Stimulated activated CD4-positive, alpha-beta T cell treated with anti-CD3 and anti-CD28 coated beads, Interleukin-1b, Interleukin-23, amount 100 ng/mL, for 24 hours (primary cell): ENCODE measurements at regions not wholly inside any gene's neighbourhood (a gene's known extent, or its start where the extent isn't known, plus 50 kb on each side); places are given as distances from the start of the nearest gene placed in this dataset.
"Not testable (repeated sequence)": the region's sequence is repeated elsewhere in the genome, so short reads cannot be mapped to it uniquely, and the experiment has no call there.

ENCODE experiments used
- DNase-seq, 4 experiments: peaks; one replicate each; pipeline ENCODE4 v3.0.0-alpha.2; 2020; ENCODE audit warnings: low read depth in 4 of 4, low spot score in 1 of 4

DNA sequence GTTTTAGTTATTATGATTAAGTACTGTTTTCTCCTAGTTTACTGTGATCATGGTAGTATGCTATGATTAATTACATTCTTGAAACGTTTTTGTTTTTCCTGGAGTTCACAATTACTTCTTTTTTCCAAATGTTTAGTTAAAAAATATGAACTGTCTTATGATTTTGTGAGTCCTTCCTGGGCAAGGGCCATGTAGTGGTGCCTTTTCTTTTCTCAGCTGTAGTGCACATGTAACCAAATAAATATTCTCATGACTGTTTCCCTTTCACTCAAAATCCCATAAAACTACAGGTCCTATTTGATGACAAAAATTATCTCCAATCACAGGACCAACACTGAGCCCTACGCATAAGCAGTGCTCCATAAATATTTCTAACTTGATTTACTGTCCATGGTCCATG lies 118.9 kb upstream of the EGR2 start:
- DNase-seq: no peak

DNA sequence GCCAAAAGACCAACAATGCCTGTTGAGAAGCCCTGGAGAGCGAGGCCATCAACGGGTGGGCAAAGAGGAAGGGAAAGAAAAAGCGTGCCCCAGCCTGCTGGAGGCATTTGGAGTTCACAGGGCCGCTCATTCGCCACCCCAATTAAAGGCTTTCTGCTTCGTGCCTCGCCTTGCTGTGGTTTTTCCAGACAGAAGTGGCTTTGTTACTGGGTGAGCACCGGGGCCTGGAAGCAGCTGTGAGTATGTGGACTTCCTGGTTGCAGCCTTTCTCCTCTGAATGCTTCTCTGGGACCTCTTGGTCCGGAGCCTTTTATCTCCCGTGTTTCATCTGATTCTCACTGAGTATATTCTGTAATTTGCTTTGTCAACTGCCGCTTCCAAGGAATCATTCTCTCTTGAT lies 118.1 kb upstream of the EGR2 start:
- no peak for DNase-seq

DNA sequence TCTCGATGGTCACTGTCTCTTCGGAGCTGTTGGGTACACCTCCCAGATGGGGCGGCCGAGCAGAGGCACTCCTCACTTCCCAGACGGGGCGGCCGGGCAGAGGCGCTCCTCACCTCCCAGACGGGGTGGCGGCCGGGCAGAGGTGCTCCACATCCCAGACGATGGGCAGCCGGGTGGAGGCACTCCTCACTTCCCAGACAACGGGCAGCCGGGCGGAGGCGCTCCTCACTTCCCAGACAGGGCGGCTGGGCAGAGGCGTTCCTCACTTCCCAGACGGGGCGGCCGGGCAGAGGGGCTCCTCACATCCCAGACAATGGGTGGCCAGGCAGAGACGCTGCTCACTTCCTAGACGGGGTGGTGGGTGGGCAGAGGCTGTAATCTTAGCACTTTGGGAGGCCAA lies 112.6 kb upstream of the EGR2 start:
- DNase-seq: not testable (repeated sequence)

DNA sequence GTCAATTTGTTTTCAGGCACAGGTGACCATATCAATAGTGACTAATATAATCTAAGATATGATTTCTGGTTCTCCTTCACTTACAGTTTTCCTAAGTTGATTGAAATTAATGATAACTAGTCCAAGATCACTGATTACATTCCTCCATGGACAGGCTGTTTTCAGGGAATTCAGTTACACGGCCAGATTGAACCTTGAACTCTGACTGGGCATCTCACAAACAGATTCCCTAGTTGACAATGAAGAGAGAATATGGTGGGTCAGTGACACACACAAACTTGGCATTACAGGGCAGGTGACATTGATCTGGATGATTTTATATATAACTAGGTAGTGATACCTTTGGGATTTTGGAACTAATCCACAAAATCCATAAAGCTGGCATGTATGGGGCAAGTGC lies 110.2 kb upstream of the EGR2 start:
- no peak for DNase-seq

DNA sequence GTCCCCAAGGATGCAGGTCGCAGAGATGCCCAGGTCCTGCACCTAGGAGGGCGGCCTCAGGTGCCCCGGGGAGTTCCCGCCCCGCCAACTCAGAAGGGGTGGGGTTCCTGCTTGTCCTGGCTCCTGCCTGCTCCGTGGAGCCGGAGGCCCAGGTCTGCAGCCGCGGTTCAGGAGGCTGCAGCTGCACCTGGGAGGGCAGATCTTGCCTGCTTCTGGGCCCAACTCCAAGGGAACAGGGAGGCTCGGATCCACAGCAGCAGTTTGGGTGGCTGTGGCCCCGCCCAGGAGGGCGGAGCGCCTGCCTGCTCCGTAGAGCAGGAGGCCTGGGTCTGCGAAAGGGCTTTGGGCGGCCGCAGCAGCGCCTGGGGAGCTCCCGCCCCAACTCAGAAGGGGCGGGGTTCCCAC lies 108.2 kb upstream of the EGR2 start:
- DNase-seq: no peak

DNA sequence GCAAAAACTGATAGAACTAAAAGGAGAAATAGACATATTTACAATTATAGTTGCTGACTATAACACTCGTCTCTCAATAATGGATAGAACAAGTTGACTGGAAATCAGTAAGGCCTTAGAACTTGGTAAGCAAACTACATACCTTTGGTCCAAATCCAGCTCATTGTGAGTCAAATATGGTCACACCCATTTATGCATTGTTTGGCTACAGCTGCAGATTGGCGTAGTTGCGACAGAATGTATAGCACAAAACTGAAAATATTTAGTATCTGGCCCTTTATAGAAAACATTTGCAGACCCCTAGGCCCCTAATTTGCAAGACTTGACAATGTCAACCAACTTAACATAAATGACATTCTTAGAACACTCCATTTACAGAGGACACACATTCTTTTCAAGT lies 103.6 kb upstream of the EGR2 start:
- DNase-seq: no peak

DNA sequence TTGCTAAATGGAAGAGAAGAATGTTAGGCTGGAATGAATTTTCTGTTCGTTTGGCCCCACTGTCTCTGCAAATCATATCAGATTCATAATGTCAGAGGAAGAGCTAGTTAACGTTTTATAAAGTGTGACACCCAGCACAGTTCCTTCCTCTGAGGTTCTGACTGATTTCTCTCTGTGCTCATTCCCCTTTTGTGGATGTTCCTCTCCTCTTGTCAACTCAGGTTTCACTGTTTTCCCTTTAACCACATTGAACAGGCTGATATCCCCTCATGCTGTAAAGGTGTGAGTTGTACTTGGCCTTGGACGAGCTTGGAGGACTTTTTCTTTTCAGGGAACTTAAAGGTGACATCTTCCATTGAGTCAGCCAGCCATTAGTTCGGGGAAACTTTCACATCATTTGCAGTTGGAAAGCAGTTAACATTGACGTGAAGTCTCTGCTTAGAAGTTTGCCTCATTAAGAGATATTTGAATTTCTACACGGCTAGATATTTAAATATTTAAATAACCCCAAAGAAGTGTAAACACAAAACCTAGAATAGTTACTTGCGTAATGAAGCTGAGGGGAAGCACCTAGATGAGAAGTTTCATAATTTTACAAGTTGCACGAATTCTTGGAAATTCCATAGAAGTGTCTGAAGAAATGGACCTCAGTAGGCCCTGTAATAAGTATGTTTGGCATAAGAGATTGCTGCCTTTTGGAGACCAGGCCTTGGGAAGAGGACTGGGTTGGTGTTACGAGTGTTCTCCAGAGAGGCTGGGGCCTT lies 101.5 kb upstream of the EGR2 start:
- no peak for DNase-seq

DNA sequence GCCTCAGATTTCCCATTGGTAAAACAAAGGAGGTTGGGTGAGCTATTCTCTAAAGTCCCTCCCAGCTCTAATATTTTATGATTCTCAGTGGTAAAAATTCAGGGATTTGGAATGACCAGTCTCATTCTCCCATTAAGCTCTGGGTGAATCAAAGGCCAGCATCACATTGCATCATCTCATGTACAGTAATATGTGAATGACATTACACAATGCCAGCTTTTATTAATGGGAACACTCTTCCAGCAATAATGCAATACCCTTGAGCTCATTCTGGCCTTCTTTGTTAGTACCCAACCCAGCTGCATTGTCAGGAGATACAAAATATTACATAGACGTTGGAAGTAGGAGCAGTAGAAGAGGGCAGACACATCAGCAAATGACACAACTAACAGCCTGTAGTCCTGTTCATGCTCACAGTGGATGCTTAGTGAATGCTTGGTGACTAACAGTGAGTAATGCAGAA lies 100.0 kb upstream of the EGR2 start:
- DNase-seq: no peak

DNA sequence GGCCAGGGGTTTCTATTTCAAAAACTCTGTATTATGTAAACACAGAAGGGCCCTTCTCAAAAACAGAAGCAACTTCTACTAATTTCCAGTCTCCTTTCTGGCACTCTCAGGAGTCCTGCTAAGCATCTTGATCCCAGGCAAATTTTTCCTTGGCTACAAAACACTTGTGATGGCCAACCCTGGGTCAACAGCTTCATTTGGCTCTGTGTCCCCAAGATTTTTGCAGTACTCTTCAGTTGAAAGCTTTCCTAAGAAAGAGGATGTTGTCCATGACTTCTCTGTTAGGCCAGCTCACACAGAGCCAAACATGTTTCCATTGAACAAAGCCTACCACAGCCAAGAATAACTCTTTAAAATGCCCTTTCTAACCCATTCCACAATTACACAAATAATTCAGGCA lies 99.0 kb upstream of the EGR2 start:
- DNase-seq: no peak

DNA sequence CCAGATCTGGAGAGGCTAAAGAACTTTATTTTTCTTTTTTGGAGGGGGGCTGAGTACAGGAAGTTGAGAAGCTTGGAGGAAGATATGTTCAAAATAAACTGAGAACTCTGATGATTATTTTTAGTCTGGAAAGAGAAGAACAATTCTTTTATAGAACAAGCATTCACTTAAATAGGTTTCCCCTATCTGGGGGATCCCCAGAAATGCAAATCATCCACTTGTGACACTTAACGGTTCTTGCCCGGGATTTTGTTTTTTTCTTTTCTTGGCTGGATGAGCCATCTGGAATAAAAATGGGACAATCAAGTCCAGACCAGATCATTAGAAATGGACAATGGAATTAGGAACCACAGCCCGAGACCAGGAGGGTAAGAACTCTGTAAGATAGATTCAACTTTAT lies 95.9 kb upstream of the EGR2 start:
- DNase-seq: no peak

DNA sequence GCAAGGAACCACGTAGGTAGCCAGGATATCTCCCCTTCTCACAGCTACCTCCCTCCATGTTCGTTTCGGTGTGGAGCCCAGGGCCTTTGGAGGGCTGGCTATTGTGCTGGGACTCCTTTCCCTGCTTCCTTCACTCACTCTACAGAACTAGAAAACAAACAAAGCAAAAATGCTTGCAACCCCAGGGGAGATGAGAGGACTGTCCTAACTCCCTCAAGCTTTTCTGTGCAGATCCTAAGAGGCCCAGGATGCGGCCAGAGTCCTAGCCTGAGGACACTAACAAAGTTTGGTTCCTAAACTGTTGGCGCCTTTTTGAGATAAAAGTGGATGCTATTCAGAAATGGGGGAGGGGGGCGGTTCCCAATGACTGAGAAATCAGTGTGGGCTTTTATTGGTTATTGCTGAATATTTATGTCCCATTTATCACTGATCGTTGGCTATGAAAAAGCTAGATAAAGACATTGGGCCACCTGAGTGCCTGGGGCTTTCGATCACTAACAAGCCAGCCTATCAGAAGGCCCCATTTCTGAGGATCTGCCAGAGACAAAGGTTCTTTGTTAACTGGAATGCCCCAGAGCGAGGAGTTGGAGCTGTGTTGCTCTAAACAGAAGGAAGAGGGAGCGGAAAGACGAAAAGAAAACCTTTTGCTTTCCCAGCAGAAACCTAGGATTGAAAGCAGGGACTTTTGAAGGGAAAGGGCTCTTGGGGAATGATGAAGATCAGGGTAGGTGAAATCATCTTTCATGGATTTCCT lies 95.2 kb upstream of the EGR2 start:
- no peak for DNase-seq

DNA sequence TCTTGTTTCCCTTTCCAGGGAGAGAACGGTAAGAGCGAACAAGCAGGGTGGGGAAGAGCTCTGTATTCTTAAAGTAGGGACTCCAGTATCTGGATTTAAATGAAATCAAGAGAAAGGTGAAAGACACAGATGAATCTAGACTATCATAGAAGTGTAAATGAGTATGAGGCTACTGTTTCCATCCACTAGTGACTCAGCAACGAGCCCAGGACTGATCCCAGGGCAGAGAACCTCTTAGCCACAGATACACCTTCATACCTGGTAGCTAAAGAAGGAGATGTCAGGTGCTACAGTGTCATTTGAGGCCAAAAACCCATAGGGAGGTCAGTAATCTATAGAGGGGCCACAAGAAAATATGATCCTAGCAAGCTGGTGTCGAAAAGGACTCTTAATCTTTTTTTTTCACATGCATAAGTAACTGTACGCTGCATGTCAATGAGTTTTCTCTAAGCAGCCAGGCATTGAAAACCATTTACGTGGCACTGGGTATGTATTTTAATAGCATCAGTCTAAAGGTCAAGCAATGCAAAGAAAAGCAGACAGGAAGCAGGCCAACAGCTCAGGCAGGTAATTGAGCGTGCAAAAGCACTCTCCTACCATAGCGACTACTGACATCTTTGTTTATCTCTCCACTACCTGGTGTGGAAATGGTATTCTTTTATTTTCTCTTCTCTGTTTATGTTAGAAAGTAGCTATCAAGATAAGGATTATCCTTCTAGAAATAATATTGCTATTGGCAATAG lies 91.5 kb upstream of the EGR2 start:
- no peak for DNase-seq

DNA sequence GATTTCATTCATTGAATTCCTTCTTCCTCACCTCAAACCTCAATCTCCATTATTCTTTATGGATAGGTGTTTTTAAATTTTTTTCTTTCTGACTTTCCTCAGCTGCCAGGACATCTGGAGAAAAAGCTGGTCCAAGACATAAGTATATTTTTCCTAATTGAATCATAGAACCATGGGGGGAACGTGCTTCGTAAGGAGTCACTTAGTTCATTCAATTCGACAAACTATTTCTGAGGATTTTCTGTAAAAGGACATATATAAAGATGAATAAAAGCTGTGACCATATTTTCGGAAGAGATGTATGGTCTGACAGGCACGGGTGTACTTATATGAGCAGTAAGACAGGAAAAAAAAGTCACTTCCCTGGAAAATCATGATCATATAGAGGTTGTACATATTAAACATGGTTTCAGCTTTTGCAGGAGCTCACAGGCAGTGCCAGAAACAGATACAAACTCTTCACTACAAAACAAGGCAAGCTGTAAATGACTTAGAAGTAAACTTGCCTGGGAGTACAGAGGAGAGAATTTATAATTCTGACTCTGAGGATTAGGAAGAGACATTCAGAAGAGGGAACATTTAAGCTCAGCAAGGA lies 88.2 kb upstream of the EGR2 start:
- DNase-seq: no peak

DNA sequence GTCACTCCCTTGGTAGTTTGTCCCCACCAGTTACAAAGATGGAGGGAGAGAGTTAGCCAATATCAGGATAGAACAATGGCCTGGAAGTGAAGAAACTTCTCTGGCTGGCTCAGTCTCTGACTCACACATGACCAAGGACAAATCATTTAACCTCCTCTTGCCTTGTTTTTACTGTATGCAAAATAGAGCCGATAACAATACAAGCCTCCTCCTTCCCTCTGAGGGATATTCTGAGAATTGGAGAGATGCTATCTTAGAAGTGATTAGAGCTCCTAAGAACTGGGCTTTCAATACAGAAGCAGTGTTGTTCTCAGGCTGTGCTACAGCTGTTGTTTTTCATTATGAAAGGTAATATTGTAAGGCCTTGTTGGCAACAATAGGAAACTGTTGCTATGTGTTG lies 87.7 kb upstream of the EGR2 start:
- DNase-seq: no peak

DNA sequence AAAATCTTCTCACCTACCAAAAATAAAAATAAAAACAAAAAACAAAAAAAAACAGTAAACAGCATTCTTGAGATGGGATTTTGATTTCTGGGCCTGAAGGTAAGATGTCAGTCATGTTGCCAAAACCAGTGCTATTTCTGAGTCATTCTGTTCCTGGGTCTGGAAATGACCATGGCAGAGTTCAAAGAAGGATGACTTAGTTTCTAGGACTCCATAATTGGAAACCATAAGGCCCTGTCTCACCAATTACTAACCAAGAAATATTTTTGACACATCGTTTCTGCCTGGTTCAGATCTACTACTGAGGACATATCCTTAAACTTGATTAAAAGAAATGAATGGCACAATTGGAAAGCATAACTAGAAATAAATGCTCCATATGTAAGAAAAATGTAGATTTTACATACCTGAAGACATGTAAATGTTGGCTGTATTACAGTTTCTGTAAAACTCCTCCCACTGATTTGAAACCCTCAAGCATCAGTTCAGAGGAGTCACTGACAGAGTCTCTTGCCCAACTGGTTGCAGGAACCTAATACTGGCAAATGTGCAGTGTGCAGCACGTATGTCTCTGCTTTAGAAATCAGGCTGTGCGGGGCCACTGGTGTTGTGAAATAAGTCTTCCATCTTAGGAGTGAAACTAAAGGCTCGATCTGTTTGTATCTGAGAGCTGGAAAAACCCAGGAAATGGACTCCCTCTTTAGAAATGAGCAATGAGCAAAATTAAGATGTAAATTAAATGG lies 84.8 kb upstream of the EGR2 start:
- DNase-seq: no peak

DNA sequence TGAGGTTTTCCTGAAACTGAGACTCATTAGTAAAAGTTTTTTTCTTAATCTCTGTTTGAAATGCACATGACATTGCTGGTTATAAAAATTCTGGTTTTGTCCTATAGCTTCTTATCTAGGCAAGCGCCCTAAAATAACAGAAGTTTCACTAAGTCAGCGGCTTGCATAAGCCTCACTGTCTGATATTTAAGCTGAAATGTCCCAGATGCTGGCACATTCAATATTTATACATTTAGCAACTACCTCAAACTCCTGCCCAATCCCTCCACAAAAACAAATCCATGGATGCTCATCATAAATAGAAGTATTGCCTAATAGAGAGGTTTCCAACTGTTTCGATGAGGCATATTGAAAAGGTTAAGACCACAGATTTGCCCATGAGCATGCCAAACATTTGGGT lies 83.1 kb upstream of the EGR2 start:
- DNase-seq: no peak

DNA sequence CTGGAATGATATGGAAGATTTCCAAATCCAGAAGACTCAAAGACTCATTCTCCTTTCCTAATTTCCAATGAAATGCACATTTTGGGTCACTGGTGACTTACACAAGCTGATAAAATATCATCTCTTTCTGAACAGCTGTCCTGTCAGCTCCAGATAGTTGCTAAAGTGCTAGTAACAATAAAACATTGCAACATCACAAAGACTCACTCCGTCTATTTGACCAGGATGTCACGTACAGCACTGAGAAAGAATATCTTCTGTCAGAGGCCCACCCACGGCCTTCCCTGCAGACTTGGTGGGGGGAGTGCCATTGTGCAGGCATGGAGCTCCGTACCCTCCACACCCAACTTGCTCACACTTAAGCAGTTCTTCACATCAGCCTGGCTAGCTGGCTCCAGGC lies 78.9 kb upstream of the EGR2 start:
- no peak for DNase-seq

DNA sequence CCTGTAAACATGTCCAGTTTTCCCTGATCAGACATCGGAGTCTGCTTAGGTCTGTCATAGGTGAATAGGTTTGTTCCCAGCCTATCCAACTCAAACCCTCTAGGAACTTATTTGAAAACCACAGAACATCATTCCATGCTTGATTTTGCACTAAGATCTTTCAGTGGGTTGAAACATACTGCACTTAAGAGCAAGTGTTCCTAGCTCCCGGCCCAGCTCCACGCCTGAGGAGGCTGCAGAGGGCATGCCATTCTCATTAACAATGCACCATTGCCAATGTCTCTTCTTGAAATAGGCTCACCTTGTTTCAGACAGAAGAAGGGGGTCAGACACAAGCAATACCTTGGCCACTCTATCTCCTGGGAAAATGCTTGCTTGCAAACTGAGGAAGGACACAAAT lies 78.0 kb upstream of the EGR2 start:
- no peak for DNase-seq

DNA sequence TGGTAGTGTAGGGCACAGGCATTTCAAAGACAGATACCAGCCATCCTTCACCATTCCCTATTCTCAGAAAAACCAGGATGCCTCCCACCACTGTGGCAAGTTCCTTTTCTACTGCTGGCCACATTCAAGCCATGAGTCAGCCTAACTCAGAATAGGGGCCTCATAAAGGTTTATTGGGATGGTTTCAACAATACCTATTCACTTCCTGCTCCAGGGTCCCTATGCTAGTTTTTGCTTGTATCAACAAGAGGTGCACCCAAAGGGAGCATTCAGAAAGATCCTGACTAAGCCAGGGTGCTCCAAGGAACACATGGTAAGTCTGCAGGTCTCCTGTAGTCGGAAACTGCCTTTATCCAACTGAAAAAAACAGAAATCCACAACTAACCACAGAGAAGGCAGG lies 76.9 kb upstream of the EGR2 start:
- no peak for DNase-seq

DNA sequence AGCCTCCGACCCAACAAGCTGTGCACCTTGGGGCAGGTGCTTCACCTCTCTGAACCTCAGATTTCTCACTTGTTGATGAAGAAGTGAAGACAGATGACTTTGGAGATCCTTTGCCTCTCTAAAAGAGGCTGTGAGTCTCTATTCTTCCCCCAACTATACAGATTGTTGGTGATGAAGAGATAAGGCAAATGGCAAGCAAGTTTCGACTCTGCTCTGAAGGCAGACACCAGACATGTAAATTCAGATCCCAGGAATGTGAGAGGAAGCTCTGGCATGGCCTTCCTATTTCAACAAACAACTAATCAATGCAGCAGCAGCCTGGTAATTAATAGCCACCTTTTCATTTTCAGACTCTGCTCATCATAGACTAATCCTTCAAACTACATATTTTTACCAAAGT lies 74.2 kb upstream of the EGR2 start:
- DNase-seq: no peak

DNA sequence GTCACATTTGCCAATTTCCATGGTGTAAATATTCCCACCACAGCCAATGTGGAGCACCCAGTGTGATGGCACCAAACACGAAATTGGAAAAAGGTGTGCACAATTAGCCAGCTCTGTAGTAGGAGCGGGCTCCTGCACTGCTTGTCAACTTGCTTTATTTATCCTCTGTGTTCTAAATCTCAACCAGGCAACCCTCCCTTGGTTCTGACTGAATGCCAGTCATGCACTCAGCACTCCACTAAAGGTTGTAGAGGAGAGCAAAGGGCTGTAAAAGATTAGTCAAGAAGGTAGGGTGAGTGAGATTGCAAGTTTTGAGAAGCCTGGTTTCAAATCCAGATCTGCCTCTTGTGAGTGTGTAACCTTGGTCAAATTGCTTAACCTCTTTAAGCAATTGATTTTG lies 71.5 kb upstream of the EGR2 start:
- no peak for DNase-seq
